ENCODE measurements at regions not wholly inside any gene's neighbourhood (a gene's known extent, or its start where the extent isn't known, plus 50 kb on each side); places are given as distances from the start of the nearest gene placed in this dataset.

- TF ChIP-seq RAD21 (IDR thresholded peaks at IDR 0.05; ENCODE audit: low read length) (no peak), POLR2AphosphoS5 (IDR thresholded peaks at IDR 0.05; ENCODE audit: low read depth, low read length) (no peak)
Observed at GRCh38 chr3:182585532-182586150, 207.7 kb upstream of the ATP11B start (continued).

GRCh38 chr3:182592747-182593146 lies 200.6 kb upstream of the ATP11B start:
- DNase-seq, result no peak
- ChIA-PET POLR2A (no interaction called here), CTCF (interaction anchor here (1.2 to 1.3 kb wide), 2 partner anchors 30 to 101 kb away, joined by 3 to 5 read pairs; no protein-coding TSS in a partner anchor)
- Histone ChIP-seq H3K9ac (no peak overlapping the region), H2AFZ (ENCODE audit: low read depth) (no peak overlapping the region), H3K27ac (ENCODE audit: low read depth in 2 of 2, low read length in 1 of 2) (no peak overlapping the region), H3F3A (replicated peaks; ENCODE audit: insufficient read depth) (no peaks in the 10 kb centered on the region), H3K9me3 (no peaks in the 10 kb centered on the region), H3K4me3 (ENCODE audit: low read depth in 2 of 2, low read length in 1 of 2) (no peak overlapping the region), H3K9me2 (no peaks in the 10 kb centered on the region), H3K27me3 (ENCODE audit: insufficient read depth) (no peaks in the 10 kb centered on the region), H4K20me1 (ENCODE audit: insufficient read depth) (no peaks in the 10 kb centered on the region), H3K4me1 (ENCODE audit: control insufficient read depth in 1 of 2, insufficient read depth in 2 of 2, low read depth in 1 of 2, low read length in 1 of 2) (no peaks in the 10 kb centered on the region; a peak in 1 of 4 replicates), H3K36me3 (replicated peaks in 1 of 2; ENCODE audit: control insufficient read depth in 1 of 2, insufficient read depth in 2 of 2, low read length in 1 of 2) (no peaks in the 10 kb centered on the region), H3K4me2 (no peak overlapping the region), H3K79me2 (ENCODE audit: insufficient read depth) (no peaks in the 10 kb centered on the region)
- 56% methylated on average over 3 of the region's 3 CpGs for WGBS (ENCODE audit: low lambda C conversion rate)
- no peak for TF ChIP-seq IRF3 (IDR thresholded peaks at IDR 0.05; ENCODE audit: low read depth, low read length)
- no peak for TF ChIP-seq ELF1 (IDR thresholded peaks at IDR 0.05)
- TF ChIP-seq NRF1 (IDR thresholded peaks at IDR 0.05; ENCODE audit: low read depth, low read length), result no peak
- no peak for TF ChIP-seq JUND (IDR thresholded peaks at IDR 0.05)
- TF ChIP-seq CTCF (IDR thresholded peaks at IDR 0.05), result no peak
- TF ChIP-seq EZH2phosphoT487 (IDR thresholded peaks at IDR 0.05; ENCODE audit: borderline replicate concordance, low read depth), result no peak

- CTCF ChIA-PET, result interaction anchor here (0.8 kb wide), 1 partner anchor 10 kb away, joined by 4 read pairs; no protein-coding TSS in a partner anchor
- no peaks in the 10 kb centered on the region for H3K36me3 ChIP-seq (replicated peaks in 1 of 2; ENCODE audit: control insufficient read depth in 1 of 2, insufficient read depth in 2 of 2, low read length in 1 of 2)
- no peaks in the 10 kb centered on the region for H3K27me3 ChIP-seq (ENCODE audit: insufficient read depth)
- no peaks in the 10 kb centered on the region for H3K79me2 ChIP-seq (ENCODE audit: insufficient read depth)
- H3K4me2 ChIP-seq, result no peak overlapping the region
- TF ChIP-seq PBX3 (IDR thresholded peaks at IDR 0.05), result no peak
- TF ChIP-seq GATA2 (CRISPR knock-in tag; IDR thresholded peaks at IDR 0.05), result no peak
- no peak for TF ChIP-seq FOXJ3 (CRISPR knock-in tag; IDR thresholded peaks at IDR 0.05)
- TF ChIP-seq ZBTB33 (IDR thresholded peaks at IDR 0.05; ENCODE audit: borderline replicate concordance, low read depth), result no peak
- no peak for TF ChIP-seq FOXM1 (IDR thresholded peaks at IDR 0.05; ENCODE audit: low read depth)
- TF ChIP-seq YY1 (IDR thresholded peaks at IDR 0.05; ENCODE audit: low read depth), result no peak
- TF ChIP-seq SMC3 (IDR thresholded peaks at IDR 0.05; ENCODE audit: low read depth, low read length), result no peak
- TF ChIP-seq SIN3A (IDR thresholded peaks at IDR 0.05; ENCODE audit: borderline replicate concordance, low read depth, low read length), result no peak
- TF ChIP-seq NRF1 (IDR thresholded peaks at IDR 0.05; ENCODE audit: low read depth, low read length), result no peak
- TF ChIP-seq RAD21 (IDR thresholded peaks at IDR 0.05; ENCODE audit: low read length), result no peak
- H3K9me2 ChIP-seq, result no peaks in the 10 kb centered on the region
- POLR2A ChIA-PET, result no interaction called here
- H3K4me3 ChIP-seq (ENCODE audit: low read depth in 2 of 2, low read length in 1 of 2), result no peak overlapping the region
- H3F3A ChIP-seq (replicated peaks; ENCODE audit: insufficient read depth), result no peaks in the 10 kb centered on the region
- H3K9me3 ChIP-seq, result no peaks in the 10 kb centered on the region
- H3K4me1 ChIP-seq (ENCODE audit: control insufficient read depth in 1 of 2, insufficient read depth in 2 of 2, low read depth in 1 of 2, low read length in 1 of 2), result no peaks in the 10 kb centered on the region; a peak in 1 of 4 replicates
- H4K20me1 ChIP-seq (ENCODE audit: insufficient read depth), result no peaks in the 10 kb centered on the region
- H2AFZ ChIP-seq (ENCODE audit: low read depth), result no peak overlapping the region
- H3K9ac ChIP-seq, result no peak overlapping the region
- H3K27ac ChIP-seq (ENCODE audit: low read depth in 2 of 2, low read length in 1 of 2), result no peak overlapping the region
- DNase-seq, result no peak
- 66% methylated on average over 17 of the region's 17 CpGs for WGBS (ENCODE audit: low lambda C conversion rate)
Observed at GRCh38 chr3:182596676-182597410, 196.5 kb upstream of the ATP11B start.

Measured in SK-N-SH (cell line).